ENCODE measurements at regions not wholly inside any gene's neighbourhood (a gene's known extent, or its start where the extent isn't known, plus 50 kb on each side); places are given as distances from the start of the nearest gene placed in this dataset.

DNA sequence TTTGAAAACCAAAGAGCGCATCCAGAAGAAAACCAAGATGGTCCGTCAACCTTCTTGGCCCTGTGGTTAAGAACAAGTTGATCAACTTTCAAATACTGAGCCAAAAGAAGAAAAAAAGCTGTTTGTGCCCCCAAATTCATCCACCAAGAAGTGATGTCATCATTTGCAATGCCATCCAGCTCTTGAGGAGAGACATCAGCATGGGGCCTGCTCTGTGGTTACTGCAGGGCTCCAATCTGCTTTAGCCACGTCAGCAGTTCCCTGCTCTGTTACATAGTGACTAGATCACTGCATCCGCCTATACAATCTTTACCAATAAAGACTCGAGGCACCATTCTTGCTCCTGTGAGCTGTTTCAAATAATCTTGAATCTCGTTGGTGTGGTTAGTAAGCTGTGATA, 75.0 kb upstream of the BLCAP start:
- TF ChIP-seq, protein P1, sequence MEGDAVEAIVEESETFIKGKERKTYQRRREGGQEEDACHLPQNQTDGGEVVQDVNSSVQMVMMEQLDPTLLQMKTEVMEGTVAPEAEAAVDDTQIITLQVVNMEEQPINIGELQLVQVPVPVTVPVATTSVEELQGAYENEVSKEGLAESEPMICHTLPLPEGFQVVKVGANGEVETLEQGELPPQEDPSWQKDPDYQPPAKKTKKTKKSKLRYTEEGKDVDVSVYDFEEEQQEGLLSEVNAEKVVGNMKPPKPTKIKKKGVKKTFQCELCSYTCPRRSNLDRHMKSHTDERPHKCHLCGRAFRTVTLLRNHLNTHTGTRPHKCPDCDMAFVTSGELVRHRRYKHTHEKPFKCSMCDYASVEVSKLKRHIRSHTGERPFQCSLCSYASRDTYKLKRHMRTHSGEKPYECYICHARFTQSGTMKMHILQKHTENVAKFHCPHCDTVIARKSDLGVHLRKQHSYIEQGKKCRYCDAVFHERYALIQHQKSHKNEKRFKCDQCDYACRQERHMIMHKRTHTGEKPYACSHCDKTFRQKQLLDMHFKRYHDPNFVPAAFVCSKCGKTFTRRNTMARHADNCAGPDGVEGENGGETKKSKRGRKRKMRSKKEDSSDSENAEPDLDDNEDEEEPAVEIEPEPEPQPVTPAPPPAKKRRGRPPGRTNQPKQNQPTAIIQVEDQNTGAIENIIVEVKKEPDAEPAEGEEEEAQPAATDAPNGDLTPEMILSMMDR (IDR thresholded peaks at IDR 0.05), result no peak
- TF ChIP-seq POLR2A (IDR thresholded peaks at IDR 0.05), result no peak
